Effector memory CD4-positive, alpha-beta T cell (primary cell): ENCODE measurements at regions not wholly inside any gene's neighbourhood (a gene's known extent, or its start where the extent isn't known, plus 50 kb on each side); places are given as distances from the start of the nearest gene placed in this dataset.
"Not testable (repeated sequence)": the region's sequence is repeated elsewhere in the genome, so short reads cannot be mapped to it uniquely, and the experiment has no call there.

Experiments
- DNase-seq, 3 donors: peaks; one replicate each; pipeline ENCODE4 v3.0.0-alpha.2; 2020
- H3K27ac ChIP-seq: 2 replicates; pipeline ENCODE4 v1.7.0; 2013; ENCODE audit warnings: mild to moderate bottlenecking, low read length, moderate library complexity; ENCODE audit not compliant: insufficient read depth, poor library complexity, severe bottlenecking
- H3K27me3 ChIP-seq: replicated peaks from 2 replicates; pipeline ENCODE4 v1.7.0; 2013; ENCODE audit warnings: mild to moderate bottlenecking, low read length; ENCODE audit not compliant: insufficient read depth, control insufficient read depth, poor library complexity, severe bottlenecking
- H3K36me3 ChIP-seq: 2 replicates; pipeline ENCODE4 v1.7.0; 2013; ENCODE audit warnings: mild to moderate bottlenecking, low read length, moderate library complexity; ENCODE audit not compliant: control insufficient read depth, insufficient read depth
- H3K4me1 ChIP-seq: 2 replicates; pipeline ENCODE4 v1.7.0; 2013; ENCODE audit warnings: low read length, mild to moderate bottlenecking; ENCODE audit not compliant: control insufficient read depth, insufficient read depth, poor library complexity, severe bottlenecking
- H3K4me3 ChIP-seq: 2 replicates; pipeline ENCODE4 v1.7.0; 2013; ENCODE audit warnings: low read length, low read depth, mild to moderate bottlenecking; ENCODE audit not compliant: insufficient read depth, poor library complexity, severe bottlenecking
- H3K9me3 ChIP-seq: 2 replicates; pipeline ENCODE4 v1.7.0; 2013; ENCODE audit warnings: mild to moderate bottlenecking, low read length, moderate library complexity; ENCODE audit not compliant: control insufficient read depth

DNA sequence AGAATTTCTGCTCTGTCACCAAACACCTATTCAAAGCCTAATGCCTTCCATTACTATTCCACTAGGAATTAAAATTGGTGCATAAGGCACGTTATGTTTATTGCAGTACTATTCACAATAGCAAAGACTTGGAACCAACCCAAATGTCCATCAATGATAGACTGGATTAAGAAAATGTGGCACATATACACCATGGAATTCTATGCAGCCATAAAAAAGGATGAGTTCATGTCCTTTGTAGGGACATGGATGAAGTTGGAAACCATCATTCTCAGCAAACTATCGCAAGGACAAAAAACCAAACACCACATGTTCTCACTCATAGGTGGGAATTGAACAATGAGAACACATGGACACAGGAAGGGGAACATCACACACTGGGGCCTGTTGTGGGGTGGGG is 902.1 kb downstream of the UQCRFS1 start:
- not testable (repeated sequence) for H3K27ac ChIP-seq, H3K4me3 ChIP-seq, H3K27me3 ChIP-seq, H3K9me3 ChIP-seq, H3K36me3 ChIP-seq, H3K4me1 ChIP-seq, DNase-seq

DNA sequence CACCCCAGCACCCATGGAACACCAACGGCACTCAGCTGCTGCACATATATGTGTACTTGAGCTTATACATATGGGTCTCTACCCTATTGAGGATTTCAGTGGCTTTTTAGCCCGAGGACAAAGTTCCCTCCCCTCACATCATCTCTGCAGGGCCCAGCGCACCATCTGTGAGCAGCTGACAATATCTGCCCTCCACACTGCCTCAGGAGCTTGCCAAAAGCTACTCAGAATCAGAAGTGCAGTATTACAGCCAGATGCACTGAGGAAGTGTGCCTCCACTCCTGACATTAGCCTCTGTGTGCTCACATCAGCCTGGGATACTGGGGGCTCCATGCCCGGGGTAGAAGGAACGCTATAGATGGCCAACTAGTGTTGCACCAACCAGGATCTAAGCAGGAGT is 903.9 kb downstream of the UQCRFS1 start:
- no peak for DNase-seq
- H3K4me1 ChIP-seq = no peaks in the 10 kb centered on the region
- H3K4me3 ChIP-seq = no peak overlapping the region
- no peak overlapping the region for H3K27ac ChIP-seq
- H3K36me3 ChIP-seq = no peaks in the 10 kb centered on the region
- no peaks in the 10 kb centered on the region for H3K9me3 ChIP-seq
- H3K27me3 ChIP-seq = no peaks in the 10 kb centered on the region

DNA sequence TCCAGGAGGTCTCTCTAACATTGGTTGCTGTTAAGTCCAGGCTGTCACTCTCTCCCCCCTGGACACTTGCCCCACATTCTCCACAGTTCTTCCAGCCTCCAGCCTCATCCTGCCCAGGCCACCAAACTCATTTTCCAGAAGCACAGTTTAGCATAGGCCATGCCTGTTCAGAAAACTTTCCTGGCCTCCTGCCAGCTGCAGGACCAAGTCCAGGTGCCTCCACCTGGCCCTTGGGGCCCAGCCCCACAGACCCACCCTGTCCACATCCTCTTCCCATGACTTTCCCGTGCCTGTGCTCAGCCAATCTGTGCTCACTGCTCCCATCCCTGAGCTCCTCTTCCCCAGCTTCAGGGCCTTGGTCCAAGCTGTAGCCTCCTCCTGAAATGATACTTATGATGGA is 905.0 kb downstream of the UQCRFS1 start:
- Histone ChIP-seq H3K4me3 (no peak overlapping the region), H3K4me1 (no peaks in the 10 kb centered on the region), H3K36me3 (no peaks in the 10 kb centered on the region), H3K27ac (no peak overlapping the region), H3K27me3 (no peaks in the 10 kb centered on the region), H3K9me3 (no peaks in the 10 kb centered on the region)
- no peak for DNase-seq

DNA sequence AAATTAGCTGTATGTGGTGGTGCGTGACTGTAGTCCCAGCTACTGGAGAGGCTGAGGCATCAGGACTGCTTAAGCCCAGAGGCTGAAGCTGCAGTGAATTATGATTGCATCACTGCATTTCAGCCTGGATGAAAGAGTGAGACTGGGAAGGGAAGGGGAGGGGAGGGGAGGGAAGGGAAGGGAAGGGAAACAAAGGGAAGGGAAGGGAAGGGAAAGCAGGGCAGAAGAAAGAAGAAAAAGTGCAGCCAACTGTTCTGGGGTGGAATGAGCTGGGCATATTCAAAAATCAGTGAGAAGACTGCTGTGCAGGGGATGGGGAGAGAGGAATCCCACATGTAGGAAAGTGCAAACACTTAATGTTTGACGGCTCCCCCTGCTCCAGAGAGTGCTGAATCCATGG is 905.5 kb downstream of the UQCRFS1 start:
- H3K4me1 ChIP-seq = no peaks in the 10 kb centered on the region
- no peak overlapping the region for H3K4me3 ChIP-seq
- no peaks in the 10 kb centered on the region for H3K27me3 ChIP-seq
- H3K27ac ChIP-seq = no peak overlapping the region
- DNase-seq = no peak
- no peaks in the 10 kb centered on the region for H3K36me3 ChIP-seq
- H3K9me3 ChIP-seq = no peaks in the 10 kb centered on the region

DNA sequence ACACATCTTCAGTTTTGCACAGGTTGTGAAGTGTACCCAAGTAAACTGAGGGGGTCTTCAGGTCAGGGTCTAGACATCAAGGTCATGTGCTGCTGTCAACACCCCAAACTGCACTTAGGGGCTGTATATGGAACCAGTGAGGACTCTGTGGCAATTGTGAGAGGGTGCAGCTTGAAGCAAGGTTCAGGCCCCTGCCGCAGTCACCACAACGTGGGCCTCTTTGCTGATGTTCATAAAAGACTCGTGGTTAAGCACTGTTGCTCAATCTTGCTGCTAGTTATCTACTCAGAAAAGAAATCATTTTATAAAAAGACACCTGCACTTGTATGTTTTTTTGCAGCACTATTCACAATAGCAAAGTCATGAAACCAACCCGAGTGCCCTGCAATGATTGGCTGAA is 907.4 kb downstream of the UQCRFS1 start:
- no peak for DNase-seq
- Histone ChIP-seq H3K27me3 (no peaks in the 10 kb centered on the region), H3K9me3 (no peaks in the 10 kb centered on the region), H3K4me1 (no peaks in the 10 kb centered on the region), H3K36me3 (no peaks in the 10 kb centered on the region), H3K27ac (no peak overlapping the region), H3K4me3 (no peak overlapping the region)

DNA sequence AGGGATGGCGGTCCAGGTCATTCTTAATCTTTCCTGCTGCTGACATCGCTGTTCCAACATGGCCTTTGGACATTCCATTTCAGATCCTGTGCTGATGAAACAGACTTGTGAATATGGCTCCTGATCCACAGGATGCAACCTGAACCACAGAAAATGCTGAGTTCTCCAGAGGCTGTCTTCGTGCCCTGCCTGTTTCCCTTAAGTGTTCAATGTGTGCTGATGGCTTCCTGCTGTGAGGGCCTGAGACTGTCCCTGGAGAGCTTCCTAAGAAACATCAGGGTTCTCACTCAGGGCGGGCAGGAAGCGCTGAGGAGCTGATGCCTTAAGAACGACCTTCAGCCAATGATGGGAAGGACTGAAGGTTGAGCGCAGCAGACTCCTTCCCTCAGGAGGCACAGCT is 909.4 kb downstream of the UQCRFS1 start:
- DNase-seq = no peak
- Histone ChIP-seq H3K36me3 (no peaks in the 10 kb centered on the region), H3K9me3 (no peaks in the 10 kb centered on the region), H3K4me3 (no peak overlapping the region), H3K4me1 (no peaks in the 10 kb centered on the region), H3K27me3 (no peaks in the 10 kb centered on the region), H3K27ac (no peak overlapping the region)

DNA sequence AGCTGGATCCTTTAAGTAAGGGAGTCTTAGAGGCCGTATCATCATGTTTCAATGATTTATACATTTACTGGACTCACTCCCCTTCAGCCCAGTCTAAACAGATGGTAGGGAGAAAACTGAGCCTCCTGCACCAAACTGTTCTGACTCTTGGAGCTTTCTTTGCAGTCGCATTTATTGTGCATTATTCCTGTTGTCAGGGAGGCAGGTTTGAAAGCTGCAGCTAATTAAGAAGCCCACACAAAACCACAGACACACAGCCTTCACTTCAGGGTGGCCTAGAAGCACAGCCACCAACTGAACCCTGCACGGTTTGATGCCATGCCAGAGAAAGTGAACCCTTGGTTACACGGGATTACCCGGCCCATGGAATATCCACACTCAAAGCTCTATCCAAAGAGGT is 911.0 kb downstream of the UQCRFS1 start:
- no peaks in the 10 kb centered on the region for H3K9me3 ChIP-seq
- no peaks in the 10 kb centered on the region for H3K4me1 ChIP-seq
- no peaks in the 10 kb centered on the region for H3K36me3 ChIP-seq
- no peak overlapping the region for H3K27ac ChIP-seq
- no peak overlapping the region for H3K4me3 ChIP-seq
- no peaks in the 10 kb centered on the region for H3K27me3 ChIP-seq
- no peak for DNase-seq

DNA sequence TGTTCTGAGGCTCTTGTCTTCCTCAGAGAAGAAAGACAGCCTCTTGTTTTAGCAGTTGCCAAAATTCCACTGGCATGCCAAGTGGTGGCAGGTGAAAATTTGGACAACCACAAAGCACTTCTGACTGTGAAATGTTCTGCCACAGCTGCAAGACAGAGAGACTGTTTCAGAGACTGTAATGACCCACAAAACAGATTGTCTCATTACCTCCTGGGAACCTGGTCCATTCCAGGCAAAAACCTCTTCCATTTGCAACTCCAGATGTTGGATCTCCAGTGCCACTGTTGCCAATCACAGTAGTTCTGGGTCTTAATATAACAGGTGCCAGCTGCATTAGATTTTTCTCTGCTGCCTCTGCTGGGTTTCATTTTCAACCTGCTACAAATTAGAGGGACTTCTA is 911.5 kb downstream of the UQCRFS1 start:
- H3K27ac ChIP-seq = no peak overlapping the region
- no peaks in the 10 kb centered on the region for H3K27me3 ChIP-seq
- DNase-seq = no peak
- H3K4me3 ChIP-seq = no peak overlapping the region
- H3K36me3 ChIP-seq = no peaks in the 10 kb centered on the region
- no peaks in the 10 kb centered on the region for H3K4me1 ChIP-seq
- H3K9me3 ChIP-seq = no peaks in the 10 kb centered on the region

DNA sequence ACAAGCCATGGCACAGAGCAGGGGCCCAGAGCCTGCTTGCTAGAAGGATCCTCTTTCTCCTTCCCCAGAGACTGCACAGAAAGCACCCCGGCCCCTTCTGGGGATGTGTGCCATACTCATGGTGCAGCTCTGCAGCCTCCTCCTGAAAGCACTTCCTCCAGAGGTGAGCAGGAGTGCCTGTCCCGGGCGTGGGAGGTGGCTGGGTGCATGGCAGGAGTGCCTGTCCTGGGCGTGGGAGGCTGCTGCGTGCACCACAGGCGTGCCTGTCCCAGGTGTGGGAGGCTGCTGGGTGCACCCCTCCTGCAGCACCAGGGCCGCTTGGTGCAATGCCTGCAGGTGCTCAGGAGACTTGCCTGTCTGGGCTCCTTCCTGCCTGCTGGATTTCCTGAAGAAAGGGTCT is 913.3 kb downstream of the UQCRFS1 start:
- H3K36me3 ChIP-seq = no peaks in the 10 kb centered on the region
- H3K4me3 ChIP-seq = no peak overlapping the region
- no peak overlapping the region for H3K27ac ChIP-seq
- no peaks in the 10 kb centered on the region for H3K4me1 ChIP-seq
- H3K27me3 ChIP-seq = no peaks in the 10 kb centered on the region
- no peaks in the 10 kb centered on the region for H3K9me3 ChIP-seq
- DNase-seq = no peak

DNA sequence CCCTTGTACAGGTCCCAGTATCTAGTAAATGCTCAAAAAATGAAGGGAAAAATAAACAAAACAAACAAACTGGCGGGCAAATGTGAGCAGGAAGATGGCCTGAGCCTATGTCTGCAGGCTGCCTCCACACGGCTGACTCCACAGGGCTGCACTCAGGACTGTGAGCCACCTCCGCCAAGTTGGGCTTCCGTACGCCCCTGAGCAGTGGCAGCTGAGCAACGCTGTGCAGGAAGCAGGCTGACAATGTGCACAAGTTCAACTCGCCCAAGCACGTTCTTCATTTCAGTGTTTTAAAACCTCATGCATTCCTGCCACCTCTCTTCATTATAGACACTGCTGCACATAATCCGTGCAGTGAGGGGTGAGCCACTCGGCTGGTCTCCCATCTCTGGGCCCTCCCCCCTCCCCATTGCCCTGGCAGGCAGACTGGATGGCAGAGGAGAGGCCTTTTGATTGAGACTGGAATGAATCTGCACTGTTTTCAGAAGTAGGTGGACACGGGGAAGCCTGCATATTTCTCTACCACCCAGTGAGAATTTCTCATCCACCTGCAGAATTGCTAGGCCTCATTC is 915.3 kb downstream of the UQCRFS1 start:
- Histone ChIP-seq H3K27me3 (no peaks in the 10 kb centered on the region), H3K27ac (no peak overlapping the region), H3K36me3 (no peaks in the 10 kb centered on the region), H3K4me1 (no peaks in the 10 kb centered on the region), H3K9me3 (no peaks in the 10 kb centered on the region), H3K4me3 (no peak overlapping the region)
- DNase-seq = no peak

DNA sequence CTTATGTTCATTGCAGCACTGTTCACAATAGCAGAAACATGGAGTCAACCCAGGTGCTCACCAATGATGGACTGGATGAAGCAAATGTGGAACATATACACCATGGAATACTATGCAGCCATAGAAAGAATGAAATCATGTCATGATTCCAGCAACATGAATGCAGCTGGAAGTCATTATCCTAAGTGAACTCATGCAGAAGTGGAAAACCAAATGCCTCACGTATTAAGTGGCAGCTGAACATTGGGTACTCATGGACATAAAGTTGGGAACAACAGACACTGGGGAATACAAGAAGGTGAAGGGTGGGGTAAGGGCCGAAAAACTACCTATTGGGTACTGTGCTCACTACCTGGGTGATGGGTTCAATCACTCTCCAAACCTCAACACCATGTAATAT is 915.9 kb downstream of the UQCRFS1 start:
- Histone ChIP-seq H3K27ac (no peak overlapping the region), H3K36me3 (no peaks in the 10 kb centered on the region), H3K9me3 (no peaks in the 10 kb centered on the region), H3K27me3 (no peaks in the 10 kb centered on the region), H3K4me1 (no peaks in the 10 kb centered on the region), H3K4me3 (no peak overlapping the region)
- no peak for DNase-seq
